WTC11 (cell line): ENCODE measurements at regions not wholly inside any gene's neighbourhood (a gene's known extent, or its start where the extent isn't known, plus 50 kb on each side); places are given as distances from the start of the nearest gene placed in this dataset.

Experiments
- CREB1 ChIP-seq: sonication (generic); formaldehyde crosslinking; IDR thresholded peaks from 2 replicates; pipeline ENCODE4 v1.8.0; 2023; ENCODE audit warnings: mild to moderate bottlenecking, missing genetic modification reagents
- ZNF263 ChIP-seq: sonication (generic); formaldehyde crosslinking; IDR thresholded peaks from 2 replicates; pipeline ENCODE4 v1.8.1; 2022; ENCODE audit warnings: low read depth, mild to moderate bottlenecking, moderate library complexity, missing genetic modification reagents
- TF ChIP-seq, protein P1 (sequence below): sonication (generic); formaldehyde crosslinking; IDR thresholded peaks from 2 replicates; pipeline ENCODE4 v1.8.0; 2022; ENCODE audit warnings: mild to moderate bottlenecking, missing genetic modification reagents
- TF ChIP-seq, protein P2 (sequence below): fragments of 200-600 bp; IDR thresholded peaks from 2 replicates; pipeline ENCODE4 v1.8.0; 2022; ENCODE audit warnings: antibody characterized with exemption

DNA sequence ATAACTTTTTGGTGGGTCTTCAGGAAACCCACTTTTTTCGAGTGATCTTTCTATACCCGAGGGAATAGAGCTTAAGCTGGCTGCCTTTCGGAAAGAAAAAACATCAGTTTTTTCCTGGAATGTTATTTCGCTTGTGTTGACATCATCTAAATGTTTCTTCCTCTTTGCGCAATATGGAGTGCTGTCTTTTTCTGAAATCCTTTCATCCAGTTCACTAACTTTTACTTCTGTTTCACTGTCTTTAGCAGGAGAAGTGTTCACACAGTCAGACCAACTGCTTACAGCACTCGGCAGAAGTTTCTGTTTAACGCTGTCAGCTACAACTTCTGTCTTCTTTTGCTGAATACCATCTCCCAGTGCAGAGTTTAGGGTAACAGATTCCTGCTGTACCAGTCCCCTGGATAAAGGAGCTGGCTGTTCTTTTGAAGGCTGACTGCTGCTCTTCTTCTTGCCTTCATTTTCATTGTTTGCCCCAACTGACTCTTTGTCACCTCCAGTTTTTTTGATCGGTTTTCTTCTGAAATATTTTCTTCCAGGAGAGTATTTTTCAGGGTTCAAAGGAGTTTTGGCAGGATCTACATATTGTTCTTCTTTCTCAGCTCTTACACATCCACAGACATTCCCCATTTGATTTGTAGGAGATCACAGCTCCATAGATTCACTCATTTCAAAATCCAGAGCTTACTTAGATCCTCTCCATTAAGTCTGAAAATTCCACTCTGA, 50.0 kb upstream of the DST start:
- TF ChIP-seq, protein P1, sequence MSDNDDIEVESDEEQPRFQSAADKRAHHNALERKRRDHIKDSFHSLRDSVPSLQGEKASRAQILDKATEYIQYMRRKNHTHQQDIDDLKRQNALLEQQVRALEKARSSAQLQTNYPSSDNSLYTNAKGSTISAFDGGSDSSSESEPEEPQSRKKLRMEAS = no peak
- TF ChIP-seq, protein P2, sequence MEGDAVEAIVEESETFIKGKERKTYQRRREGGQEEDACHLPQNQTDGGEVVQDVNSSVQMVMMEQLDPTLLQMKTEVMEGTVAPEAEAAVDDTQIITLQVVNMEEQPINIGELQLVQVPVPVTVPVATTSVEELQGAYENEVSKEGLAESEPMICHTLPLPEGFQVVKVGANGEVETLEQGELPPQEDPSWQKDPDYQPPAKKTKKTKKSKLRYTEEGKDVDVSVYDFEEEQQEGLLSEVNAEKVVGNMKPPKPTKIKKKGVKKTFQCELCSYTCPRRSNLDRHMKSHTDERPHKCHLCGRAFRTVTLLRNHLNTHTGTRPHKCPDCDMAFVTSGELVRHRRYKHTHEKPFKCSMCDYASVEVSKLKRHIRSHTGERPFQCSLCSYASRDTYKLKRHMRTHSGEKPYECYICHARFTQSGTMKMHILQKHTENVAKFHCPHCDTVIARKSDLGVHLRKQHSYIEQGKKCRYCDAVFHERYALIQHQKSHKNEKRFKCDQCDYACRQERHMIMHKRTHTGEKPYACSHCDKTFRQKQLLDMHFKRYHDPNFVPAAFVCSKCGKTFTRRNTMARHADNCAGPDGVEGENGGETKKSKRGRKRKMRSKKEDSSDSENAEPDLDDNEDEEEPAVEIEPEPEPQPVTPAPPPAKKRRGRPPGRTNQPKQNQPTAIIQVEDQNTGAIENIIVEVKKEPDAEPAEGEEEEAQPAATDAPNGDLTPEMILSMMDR = no peak
- TF ChIP-seq ZNF263 (CRISPR knock-in tag) (no peak), CREB1 (no peak)
